ENCODE measurements at regions not wholly inside any gene's neighbourhood (a gene's known extent, or its start where the extent isn't known, plus 50 kb on each side); places are given as distances from the start of the nearest gene placed in this dataset.

DNA sequence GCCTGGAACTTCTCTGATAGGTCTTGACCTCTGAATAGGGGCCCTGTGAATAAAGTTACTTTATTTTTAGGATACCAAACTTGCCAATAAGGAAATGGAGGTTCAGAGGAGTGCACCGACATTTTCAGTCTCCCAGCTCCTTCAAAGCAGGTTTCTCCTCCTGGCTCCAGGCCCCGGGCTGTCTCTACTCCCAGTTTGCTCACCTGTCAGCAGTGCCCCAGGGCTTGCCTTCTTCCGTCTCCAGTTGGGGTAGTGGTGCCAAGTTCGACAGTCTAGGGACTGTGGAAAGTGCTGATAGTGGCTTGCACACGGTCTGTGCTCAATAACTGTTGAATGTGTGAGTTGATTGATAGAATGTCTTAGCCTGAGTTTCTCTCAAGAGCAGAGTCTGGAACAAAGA is 149.2 kb downstream of the ACTL8 start:
- no peak for DNase-seq (ENCODE audit: low spot score)

DNA sequence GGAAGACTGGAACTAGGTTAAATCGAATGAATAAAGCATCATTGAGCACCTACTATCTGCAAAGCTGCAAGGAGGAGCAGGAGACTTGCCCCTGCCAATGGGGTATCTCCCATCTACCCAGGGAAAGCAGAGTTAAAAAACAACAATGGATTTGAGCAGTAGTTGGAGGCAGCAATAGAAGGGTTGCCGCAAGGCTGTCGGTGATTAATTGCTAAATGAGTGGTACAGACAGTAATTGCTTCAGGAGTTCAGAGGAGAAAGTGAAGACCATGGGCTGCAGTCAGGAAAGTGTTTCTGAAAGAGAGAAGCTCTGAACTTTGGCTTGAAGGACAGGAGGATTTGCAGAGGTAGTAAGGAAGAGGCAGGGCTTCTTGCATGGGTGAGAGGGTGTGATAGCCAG is 152.9 kb downstream of the ACTL8 start:
- DNase-seq (ENCODE audit: low spot score), result no peak

DNA sequence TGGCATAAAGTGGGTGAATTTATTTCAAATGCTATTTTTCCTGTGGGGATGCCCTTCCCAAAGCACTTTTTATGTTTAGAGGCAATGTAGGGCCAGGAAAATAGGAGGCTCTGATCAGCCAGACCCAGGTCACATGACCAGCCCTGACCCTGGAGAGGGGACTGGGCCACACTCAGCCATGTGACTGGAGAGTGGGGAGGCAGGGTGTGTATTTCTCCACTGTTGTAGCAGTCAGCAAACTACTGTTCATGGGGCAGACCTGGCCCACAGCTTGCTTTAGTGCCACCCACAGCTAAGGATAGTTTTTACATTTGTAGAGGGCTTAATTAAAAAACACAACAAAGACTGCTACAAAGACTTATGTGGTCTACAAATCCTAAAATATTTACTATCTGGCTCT is 153.8 kb downstream of the ACTL8 start:
- DNase-seq (ENCODE audit: low spot score), result no peak

DNA sequence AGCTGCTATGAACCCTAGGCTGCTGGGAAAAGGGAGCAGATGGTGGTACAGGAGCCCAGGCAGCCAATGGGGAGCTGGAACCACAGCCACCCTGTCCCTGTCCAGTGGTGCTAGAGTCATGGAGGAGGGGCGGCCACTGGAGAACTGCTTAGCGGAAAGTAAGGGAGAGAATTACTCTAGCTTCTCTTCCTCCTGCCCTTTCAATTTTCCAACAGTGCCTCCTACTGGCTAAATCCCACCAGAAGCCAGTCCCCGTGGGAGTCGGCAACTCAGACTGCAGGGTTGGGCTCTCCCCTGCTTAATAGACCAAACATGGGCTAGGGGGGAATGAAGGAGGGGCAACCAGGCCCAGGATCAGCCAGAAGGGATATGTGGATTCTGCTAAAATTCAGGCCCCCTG is 154.5 kb downstream of the ACTL8 start:
- peak; percentile 21 for DNase-seq (ENCODE audit: low spot score)

DNA sequence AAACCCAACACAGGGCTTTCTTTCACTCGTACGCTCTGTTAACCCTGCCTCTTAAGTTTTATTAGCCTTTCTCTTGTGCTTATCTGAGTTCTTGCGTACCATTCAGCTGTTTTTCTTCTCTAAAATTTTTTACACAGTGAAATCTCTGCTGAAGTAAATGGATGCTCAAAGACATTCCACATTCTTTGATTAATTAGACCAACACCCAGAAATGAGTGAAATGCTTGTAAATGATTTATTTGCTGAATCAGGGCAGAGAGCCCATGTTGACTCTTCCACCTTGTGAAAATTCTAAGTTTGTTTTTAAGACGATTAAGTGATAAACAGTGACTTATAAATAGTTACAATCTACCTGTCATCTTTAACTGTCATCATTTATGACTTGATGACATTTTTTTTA is 156.7 kb downstream of the ACTL8 start:
- no peak for DNase-seq (ENCODE audit: low spot score)

DNA sequence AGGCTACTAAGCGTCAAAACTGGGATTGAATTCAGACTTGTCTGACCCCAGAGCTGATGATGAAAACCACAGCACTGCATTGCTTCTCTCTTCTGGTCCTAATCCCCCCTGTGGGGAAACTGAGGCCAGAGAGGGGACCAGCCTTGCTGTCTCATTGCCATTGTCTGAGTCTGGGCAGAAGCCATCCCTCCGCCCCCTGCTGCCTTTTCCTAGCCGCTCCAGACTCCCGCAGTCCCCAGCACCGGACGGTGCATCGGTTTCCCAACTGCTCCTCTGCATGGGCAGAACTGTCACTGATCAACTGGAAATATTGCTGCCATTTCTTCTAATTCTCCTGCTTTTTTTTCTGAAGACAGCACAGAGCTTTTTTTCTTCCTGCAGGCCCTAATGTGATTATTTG is 157.4 kb downstream of the ACTL8 start:
- no peak for DNase-seq (ENCODE audit: low spot score)

DNA sequence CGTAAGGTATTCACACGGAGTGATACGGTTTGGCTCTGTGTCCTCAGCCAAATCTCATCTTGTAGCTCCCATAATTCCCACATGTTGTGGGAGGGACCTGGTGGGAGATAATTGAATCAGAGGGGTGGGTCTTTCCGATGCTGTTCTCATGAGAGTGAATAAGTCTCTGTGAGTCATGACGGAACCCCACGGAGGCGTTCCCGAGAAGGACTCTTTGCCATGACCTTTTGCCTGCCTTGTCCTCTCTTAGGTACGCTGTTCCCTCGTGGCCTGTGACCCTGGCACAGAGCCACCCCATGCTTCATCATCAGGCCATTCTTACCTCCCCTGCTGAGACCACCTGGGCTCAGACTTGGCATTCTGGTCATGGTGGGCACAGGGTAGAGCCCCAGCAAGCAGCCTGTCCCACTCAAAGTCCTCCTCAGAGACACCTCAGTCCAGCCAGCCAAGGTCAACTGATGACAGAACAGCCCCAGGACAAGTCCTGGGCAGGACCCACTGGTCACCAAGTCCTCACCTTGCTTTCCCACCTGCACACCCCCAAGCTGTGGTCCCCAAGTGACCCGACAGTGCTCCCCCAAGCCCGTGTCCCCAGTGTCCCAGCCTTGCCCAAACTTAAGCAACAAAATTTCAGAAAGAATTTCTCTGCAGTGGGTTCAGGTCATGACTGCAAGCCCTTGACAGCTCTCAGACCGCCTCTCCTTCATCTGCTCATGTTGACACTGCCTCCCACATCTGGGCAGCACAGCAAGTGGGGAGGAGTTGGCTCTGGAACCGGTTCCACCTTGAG is 158.4 kb downstream of the ACTL8 start:
- no peak for DNase-seq (ENCODE audit: low spot score)

DNA sequence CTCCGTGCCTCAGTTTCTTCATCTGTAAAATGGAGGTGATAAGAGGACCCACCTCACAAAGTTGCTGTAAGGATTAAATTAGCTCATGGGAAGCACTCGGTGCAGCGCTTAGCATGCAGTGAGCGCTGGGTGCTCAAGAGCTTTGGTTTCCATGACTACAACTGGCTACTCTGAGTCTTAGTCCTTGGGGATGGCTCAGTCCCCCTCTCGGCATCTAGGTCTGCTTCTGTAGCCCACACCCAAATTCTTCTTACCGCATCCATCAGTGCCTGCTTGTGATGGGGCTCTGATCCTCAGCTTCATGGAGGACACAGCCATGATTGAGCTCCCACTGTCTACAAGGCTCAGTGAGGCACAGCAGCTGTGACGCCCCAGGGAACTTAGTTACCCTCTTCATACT is 159.0 kb downstream of the ACTL8 start:
- no peak for DNase-seq (ENCODE audit: low spot score)

DNA sequence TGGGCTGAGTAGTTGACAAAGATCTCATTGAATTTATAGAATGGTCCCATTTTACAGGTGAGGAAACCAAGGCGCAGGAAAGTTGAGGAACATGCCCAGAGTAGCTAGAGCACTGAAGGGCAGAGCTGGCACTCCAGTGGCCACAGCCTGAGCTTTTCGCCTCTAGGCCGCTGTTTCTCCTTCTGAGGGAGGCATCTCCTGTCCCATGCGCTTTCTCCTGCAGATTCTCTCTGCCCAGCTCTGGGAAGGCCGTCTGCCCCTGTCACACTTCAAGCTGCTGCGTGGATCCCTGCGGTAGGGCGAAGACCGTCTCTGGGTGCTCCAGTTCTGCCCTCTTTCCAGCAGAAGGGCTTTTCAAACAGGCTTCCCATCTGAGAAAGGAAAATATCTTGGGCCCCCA is 159.9 kb downstream of the ACTL8 start:
- no peak for DNase-seq (ENCODE audit: low spot score)

DNA sequence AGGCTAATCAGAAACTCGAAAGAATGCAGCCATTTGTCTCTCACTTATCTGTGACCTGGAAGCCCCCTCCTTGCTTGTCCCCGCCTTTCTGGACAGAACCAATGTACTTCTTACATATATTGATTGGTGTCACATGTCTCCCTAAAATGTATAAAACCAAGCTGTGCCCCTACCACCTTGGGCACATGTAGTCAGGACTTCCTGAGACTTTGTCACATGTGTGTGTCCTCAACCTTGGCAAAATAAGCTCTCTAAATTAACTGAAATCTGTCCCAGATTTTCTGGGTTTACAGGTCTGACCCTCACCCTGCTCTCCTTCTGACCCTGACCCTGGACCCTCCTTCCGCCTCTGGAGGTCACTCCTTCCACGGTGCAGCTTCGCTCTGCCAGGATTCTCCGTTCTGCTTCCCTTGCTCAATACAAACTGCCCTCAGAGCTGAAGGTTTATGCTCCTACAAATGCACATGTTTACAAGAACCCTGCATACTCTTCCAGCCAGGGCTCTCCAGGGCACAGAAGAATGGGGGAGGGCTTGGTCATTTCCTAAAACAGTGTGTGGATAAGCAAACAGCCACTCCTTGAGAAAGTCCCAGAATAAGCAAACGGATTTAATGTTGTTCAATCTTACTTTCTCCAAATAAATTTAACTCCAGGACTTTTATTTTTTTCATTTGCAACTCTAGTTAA is 160.5 kb downstream of the ACTL8 start:
- no peak for DNase-seq (ENCODE audit: low spot score)

DNA sequence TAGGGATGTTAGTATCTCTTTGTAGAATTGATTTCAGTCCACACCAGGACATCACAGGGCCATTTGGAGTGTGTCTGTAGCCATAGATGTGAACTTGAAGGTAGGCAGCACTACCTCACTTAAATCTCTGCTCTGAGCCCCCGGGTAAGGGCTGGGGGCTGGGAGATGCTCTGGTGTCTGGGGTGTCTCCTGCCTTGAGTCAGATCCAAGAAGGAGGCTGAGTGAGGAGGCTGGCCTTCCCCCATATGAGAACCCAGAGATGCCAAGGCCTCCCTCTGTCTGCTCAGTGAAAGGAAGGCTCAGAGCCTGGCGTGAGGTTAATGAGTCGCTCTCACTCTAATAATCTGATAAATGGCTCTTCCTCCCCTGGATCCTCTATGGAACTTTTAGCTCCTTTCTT is 161.6 kb downstream of the ACTL8 start:
- DNase-seq (ENCODE audit: low spot score), result no peak

DNA sequence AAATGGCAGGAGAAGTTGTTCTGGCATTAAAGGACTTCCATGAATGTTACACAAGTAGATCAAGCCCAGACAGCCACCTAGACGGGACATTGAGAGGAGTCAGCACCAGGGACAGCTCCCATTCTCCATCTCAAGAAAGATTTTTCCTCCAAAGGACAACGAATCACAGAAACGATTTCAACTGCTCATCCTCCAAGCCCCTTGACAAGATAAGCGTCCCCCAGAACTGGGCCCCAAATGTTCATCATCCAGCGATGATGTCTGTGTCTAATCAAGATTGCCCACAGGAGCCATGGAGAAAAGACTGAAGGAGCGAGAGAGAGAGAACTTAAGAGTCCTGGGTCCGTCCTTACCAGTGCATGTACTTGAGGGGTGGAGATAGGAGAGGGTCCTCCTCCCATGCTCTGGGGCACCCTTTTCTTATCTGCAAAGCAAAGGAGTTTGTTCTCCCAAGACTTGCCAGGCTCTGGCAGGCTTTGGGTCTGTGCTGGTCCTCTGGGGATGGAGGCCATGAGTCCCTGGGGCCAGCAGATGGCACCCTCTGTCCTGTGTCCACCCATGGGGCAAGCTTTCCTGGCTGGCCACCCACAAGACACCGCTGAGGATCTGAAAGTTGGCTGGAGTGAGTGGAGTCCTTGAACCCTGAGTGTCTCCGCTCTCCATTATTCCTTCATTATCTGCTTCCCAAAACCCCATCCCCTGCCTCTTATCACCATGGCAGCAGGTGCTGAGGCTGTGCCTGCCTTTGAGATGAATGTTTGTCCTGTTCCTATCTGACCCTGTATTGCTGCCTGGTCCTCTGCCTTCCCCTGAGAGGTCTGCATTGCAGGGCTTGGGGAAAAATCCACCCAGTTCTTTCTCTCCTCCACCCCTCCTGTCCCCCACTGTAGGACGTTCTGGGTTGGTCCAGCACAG is 164.6 kb downstream of the ACTL8 start:
- DNase-seq (ENCODE audit: low spot score), result peak; percentile 37

DNA sequence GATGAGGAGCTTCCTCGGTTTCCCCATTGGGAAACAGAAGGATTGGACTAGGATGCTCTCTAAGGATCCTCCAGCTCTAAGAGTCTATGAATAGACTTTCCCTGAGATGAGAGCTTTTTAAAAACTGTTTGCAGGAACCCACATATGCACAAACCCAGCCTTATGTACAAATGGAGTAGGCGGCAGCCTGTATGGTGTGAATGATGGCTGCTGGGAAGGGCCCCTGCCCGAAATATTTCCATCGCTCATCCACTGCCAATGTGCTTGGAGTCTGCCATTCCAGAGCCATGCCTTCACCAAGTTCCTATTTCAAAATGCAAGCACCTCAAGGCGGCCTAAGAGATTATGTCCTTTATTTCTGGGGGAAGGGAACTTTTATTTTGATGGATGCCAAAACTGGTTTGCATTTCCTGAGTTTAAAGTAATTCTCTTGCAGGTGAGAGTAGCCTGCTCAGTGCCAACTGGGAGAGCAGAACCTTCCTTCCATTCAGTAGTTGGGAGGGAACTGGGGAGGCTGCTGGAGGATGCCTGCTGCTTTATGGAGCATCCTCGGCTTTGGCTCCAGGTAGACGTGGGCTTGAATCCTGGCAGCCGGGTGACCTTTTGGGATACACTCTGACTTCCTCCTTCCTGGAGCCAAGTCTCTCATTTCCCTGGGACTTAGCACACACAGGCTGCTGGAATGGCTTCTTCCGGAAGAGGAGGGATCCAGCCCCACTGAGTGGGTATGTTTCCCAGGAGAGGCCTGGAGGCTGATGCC is 165.9 kb downstream of the ACTL8 start:
- no peak for DNase-seq (ENCODE audit: low spot score)

DNA sequence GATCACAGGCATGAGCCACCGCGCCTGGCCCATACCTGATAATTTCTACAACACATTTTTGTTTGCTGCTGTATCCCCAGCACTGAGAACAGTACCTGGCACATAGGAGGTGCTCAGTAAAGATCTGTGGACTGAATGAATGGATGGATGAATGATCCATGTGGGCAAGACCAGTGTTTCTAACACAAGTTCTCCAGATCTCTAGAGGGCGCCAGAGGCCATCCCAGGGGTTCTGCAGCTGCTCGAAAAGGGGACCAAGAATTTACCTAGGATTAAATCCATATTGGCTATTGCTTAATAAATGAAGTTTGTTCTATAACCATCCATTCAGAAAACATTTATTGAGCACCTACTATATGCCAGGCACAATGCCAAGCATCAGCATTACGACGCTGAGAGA is 167.7 kb downstream of the ACTL8 start:
- peak; percentile 30 for DNase-seq (ENCODE audit: low spot score)

DNA sequence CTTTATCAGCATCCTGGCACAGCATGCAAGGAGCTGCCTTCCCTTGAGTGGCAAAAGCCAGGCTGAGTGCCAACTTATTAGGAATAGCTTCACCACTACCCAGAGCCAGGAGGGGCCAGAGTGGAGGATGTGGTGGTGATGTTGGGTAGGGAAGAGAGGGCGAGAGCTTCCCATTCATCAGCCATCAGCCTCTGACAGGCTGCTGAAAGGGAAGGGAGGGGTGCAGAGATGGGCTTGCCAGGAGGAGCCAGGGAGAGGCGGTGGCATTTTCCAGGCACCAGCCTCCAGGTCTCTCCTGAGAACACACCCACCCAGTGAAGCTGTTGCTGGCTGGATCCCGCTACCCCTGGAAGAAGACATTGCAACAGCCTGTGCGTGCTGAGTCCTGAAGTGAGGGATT is 168.5 kb downstream of the ACTL8 start:
- no peak for DNase-seq (ENCODE audit: low spot score)

DNA sequence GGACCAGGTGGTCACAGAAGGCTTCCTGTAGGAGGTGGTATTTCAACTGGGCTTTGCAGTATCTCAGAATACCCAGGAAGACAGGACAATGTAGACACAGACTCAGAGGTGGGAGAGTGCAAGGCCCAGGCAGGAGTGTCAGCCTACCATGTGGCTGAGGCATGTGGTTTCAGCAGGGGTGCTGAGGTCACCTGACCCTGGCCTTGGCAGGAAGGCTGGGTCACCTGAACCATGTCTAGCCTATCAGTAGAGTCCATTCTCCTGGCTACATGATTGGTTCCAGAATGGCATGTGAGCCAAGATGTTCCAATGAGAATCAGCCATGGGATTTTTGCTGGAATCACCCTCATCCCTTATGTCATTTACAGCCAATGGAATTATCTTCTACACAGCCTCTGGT is 169.4 kb downstream of the ACTL8 start:
- DNase-seq (ENCODE audit: low spot score), result no peak

DNA sequence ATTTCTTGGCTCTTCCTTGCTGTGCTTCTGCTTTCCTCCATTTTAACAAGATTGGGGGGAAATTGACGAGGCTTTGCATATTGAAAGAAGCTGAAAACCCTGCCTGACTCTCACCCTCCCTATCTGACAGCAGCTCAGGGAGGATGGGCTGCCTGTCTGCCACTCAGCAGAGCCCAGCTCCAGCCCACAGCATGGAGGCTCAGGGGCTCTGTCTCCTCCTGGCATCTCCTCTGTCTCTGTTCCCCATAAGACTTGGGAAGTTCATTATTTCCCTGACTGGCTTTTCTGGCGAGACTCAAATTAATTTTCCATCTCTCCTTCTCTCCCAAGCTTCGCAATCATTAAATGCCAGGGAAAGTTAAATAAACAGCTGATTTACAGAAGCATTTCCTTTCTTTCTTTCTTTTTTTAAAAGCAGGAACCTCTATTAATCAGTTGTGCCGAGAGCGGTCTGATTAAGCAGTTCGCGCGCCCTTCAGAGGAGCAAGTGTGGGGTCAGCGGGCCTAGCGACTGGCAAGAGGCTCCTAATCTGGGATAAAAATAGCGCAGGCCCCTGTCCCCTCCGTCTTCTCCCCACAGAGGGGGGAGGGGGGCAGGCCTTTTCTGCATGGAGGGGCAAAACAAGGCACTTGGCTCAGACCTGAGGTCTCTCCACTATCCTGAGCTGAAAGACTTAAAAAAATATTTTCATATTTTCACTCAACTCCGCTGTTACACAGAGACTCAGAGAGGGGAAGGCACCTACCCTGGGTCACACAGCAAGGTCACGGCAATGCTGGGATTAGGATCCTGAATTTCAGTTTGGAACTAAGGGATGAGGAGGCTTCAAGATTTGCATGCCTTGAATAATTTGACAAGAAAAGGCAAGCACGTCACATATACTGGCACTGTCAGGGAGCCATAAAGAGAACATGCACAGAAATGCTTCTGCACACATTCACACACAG is 170.4 kb downstream of the ACTL8 start:
- DNase-seq (ENCODE audit: low spot score), result no peak

DNA sequence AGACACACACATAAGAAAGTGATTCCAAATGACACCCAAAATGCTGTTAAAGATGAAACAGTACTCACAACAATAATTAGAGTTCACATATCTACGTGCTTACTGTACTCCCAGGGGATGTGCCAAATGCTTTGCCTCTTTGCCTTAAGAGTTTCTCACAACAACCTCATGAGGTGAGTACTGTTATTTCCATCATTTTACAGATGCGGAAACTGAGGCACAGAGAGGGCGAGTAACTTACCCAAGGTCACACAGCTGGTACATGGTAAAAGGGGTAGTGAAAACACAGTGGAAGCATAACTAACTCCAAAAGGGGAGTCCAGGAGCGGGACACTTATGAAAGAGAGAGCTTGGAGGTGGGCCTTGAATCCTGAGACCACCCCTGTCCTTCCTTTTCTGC is 171.8 kb downstream of the ACTL8 start:
- no peak for DNase-seq (ENCODE audit: low spot score)

DNA sequence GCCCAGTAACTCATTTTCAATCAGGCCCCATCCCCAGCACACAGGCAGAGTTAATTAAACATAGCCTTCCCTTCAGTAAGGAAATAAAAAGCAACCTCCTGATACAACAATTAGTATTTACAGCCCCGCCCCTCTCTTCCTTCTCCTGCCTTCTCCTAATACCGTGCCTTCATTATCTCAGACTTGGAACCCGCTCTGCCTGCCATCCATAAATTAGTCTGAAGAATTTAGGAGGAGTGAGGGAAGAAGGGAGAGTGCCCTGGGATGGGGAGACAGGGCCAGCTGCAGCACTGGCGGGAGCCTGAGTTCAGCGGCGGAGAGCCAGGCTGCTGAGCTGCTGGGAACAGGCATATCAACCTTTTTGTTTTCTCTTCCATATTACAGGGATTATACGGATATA is 172.8 kb downstream of the ACTL8 start:
- DNase-seq (ENCODE audit: low spot score), result no peak

DNA sequence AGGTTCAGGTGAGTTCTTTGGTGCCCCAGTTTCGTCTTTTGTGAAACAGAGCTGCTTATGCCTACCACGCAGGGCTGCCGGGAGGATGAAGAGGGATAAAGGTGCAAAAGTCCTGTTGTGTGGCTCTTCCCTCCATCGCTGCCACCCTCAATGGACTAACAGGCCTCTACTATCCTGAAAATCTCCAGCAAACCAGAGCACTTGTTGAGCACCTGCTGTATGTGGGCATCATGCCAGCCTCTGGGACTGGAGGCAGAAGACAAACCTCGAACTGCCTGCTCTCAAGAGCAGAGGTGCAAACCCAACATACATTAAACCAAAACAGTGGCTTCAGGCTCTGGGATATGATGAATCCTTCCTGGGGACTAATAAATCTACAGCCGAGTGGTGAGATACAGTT is 174.1 kb downstream of the ACTL8 start:
- no peak for DNase-seq (ENCODE audit: low spot score)

DNA sequence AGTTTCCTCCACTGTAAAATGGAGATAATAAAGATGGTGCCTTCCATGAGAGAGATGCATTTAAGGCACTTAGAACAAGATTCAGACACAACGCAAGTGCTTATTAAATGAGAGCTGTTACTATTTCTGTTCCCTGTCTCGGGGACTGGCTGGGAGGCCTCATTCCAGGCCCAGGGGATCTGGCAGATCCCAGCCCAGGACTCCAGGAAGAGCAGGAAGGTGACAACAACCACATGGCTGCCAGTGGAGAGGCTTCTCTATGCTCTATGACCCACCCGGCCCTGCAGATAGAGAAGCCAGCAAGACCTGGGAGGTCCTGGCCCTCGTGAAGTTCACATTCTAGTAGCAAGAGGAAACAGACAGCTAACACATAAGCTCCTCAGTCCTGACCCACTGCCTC is 175.5 kb downstream of the ACTL8 start:
- no peak for DNase-seq (ENCODE audit: low spot score)
